NCI-H1417 (cell line): ENCODE measurements at regions not wholly inside any gene's neighbourhood (a gene's known extent, or its start where the extent isn't known, plus 50 kb on each side); places are given as distances from the start of the nearest gene placed in this dataset.

ENCODE experiments used
- DNase-seq, 3 experiments: peaks; one replicate each; lab custom pipeline; 2025; lab: John Stamatoyannopoulos, UW

GRCh38 chr7:28292834-28293526 is 112.4 kb upstream of the JAZF1 start:
- peak in 1 of 3 experiments; percentile 62 for DNase-seq

- peak in 1 of 3 experiments; percentile 39 for DNase-seq
Measured at GRCh38 chr7:28293527-28293835, 112.9 kb upstream of the JAZF1 start.

GRCh38 chr7:28296571-28297483 is 115.5 kb upstream of the CREB5 start:
- DNase-seq: peak; percentile 22 to 68 (median 32)

- no peak for DNase-seq
Measured at GRCh38 chr7:28297801-28298459, 114.4 kb upstream of the CREB5 start.

GRCh38 chr7:28298870-28299518 is 113.3 kb upstream of the CREB5 start:
- DNase-seq: peak; percentile 62 to 91 (median 74)

GRCh38 chr7:28299556-28299955 is 112.8 kb upstream of the CREB5 start:
- DNase-seq: peak in 1 of 3 experiments; percentile 45

GRCh38 chr7:28300488-28300887 is 111.8 kb upstream of the CREB5 start:
- no peak for DNase-seq

- no peak for DNase-seq
Measured at GRCh38 chr7:28301148-28301641, 111.1 kb upstream of the CREB5 start.

- DNase-seq: peak in 1 of 3 experiments; percentile 21
Measured at GRCh38 chr7:28304290-28304689, 108.0 kb upstream of the CREB5 start.

GRCh38 chr7:28309704-28310459 is 102.4 kb upstream of the CREB5 start:
- no peak for DNase-seq

GRCh38 chr7:28310460-28310848 is 101.9 kb upstream of the CREB5 start:
- no peak for DNase-seq

GRCh38 chr7:28311670-28312069 is 100.6 kb upstream of the CREB5 start:
- DNase-seq: no peak

GRCh38 chr7:28312948-28313347 is 99.4 kb upstream of the CREB5 start:
- DNase-seq: no peak

- no peak for DNase-seq
Measured at GRCh38 chr7:28314841-28315240, 97.5 kb upstream of the CREB5 start.

GRCh38 chr7:28315565-28316410 is 96.5 kb upstream of the CREB5 start:
- DNase-seq: peak in 1 of 3 experiments; percentile 28

GRCh38 chr7:28316489-28316888 is 95.8 kb upstream of the CREB5 start:
- no peak for DNase-seq

GRCh38 chr7:28318101-28318762 is 94.1 kb upstream of the CREB5 start:
- DNase-seq: no peak

GRCh38 chr7:28323833-28324232 is 88.5 kb upstream of the CREB5 start:
- no peak for DNase-seq

GRCh38 chr7:28328146-28328545 is 84.2 kb upstream of the CREB5 start:
- peak in 1 of 3 experiments; percentile 44 for DNase-seq
